Stimulated activated CD4-positive, alpha-beta T cell treated with anti-CD3 and anti-CD28 coated beads, Interleukin-4, amount 100 ng/mL, for 4 hours (primary cell): ENCODE measurements at regions not wholly inside any gene's neighbourhood (a gene's known extent, or its start where the extent isn't known, plus 50 kb on each side); places are given as distances from the start of the nearest gene placed in this dataset.

Source experiments
- DNase-seq, 2 experiments: peaks; one replicate each; pipeline ENCODE4 v3.0.0-alpha.2; 2020

DNA sequence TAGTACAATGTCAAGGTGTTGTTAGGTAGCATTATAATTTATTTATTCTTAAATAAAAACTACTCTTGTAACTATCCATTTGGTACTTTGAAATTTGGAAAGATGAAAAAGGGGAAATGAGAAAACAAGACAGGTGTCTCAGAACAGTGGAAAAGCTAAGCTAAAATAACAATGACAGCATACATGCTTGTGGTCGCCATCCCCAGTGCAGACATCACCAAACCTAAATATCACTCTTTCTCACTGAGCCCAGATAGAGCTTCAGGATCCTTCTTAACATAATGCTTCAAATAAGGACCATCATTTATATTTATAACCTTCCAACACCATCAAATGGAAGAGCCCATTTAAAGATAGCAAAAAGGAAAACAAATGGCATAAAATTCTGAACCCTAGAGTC lies 434.4 kb upstream of the BRINP1 start:
- no peak for DNase-seq

DNA sequence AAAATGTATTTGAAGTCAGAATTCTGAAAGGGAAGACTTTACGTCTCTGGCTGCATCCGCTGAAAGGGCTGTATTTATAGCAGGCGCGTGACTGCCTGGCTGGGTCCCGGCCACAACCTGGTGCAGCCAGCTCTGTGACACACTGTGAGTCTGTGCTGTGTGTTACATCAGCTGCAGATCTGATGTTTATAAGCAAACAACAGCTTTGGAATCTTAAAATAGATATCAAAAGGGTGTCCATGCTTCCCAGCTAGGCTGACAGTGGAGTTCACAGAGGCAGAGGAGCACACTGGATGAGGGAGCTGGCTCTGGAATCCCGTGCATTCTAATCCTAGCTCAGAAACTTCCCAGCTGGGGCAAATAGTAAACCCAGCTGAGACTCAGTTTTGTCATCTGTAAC lies 433.4 kb upstream of the BRINP1 start:
- DNase-seq = no peak

DNA sequence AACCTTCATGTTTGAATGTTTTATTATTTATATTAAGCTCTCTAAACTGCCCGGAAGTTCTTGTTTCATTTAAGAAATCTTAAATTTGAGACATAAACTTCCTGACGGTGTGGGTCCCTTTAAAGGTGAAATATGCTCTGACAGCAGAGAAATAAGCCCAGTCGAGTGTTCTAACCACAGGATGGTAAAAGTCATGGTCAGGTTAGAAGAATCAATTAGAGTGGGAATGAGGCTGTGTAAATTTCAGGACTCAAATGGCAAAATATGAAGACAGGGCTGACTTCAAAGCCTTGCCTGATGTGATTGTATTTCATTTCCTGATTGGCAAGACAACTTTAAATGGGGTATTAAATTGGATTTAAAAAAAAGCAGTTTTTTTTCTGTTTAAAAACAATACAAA lies 432.9 kb upstream of the BRINP1 start:
- DNase-seq = no peak

DNA sequence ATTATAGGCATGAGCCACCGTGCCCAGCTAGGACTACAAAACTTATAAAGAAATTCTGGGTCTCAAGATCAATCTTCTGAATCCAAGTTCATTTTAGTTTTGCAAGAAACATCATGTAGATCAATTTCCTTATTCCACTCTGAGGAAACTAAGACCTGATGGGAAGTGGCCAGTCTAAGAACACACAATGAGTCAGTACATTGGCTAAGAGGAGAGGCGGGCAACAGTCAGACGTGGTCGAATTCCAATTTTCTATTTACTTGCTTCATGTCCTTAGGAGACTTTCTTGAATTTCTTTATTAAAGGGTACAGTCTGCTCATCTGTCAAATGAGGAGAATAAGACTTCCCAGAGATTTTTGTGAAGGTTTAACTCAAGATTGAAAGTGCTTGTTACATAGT lies 432.1 kb upstream of the BRINP1 start:
- no peak for DNase-seq

DNA sequence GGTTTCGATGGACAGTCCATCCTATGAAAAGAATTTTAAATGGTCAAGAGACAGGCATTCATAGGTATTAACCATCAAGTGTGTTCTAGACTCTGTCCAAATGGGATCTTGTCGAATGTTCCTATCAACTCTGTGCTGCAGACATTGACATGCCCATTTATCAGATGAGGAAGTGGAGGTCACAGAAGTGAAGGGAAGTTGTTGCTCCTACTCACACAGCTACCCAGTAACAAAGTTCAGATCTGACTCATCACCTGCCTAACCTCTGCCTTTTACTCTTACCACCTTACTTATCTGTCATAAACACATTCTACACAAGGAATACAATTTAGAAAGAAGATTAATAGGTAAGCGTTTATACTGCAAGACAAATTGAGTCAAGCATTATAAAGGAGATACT lies 426.2 kb upstream of the BRINP1 start:
- DNase-seq = no peak

DNA sequence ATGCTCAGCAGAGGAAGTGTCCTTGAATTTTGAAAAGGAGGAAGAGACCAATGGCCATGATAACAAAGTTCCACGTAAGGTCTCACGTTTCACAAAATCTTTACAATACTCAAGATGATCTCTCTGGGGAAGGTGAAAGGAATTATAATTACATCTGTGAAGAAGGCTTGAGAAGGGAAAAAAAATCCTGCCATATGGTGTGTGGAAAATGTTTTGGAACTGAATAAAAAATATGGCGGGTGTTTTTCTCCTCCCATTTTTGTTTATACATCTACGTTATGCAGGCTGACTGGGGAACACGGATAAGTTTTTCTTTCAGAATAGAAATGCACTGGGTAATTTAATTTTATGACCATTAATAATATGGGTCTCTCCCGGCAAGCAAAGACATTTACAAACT lies 425.6 kb upstream of the BRINP1 start:
- DNase-seq = no peak

DNA sequence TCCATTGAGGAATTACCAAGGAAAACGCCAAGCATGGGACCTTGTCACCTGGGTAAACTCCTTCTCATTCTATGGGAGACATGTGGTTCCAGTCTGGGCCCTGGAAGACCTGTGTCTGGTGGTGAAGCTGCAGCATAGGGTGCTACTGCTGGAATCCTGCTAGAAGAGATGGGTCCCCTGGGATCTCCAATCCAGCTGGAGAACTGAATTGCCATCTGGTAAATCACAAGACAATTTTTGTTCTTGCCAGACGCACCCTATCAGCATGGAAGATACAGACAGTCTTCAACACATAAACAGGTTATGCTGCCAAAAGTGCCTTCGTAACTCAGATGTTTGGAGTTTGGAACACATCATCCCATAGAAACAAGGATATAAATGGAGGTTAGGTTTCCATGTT lies 424.0 kb upstream of the BRINP1 start:
- no peak for DNase-seq

DNA sequence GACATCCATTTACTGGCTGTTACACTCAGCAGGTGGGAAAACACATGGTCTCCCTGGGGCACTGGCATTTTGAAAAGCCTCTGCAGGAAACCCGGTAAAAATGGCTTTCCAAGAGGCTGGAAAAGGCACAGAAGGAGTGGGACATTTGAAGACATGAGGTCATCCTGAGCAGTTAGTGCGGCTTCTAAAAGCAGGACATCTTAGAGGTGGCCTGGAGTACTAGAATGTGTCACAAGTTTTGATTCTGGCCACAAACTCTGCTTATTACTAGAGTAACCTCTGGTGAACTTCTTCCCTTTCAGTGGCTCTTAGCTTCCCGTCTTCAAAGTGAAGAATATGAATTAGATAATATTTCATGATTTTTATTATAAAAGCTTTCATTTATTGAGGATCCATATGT lies 423.0 kb upstream of the BRINP1 start:
- no peak for DNase-seq

DNA sequence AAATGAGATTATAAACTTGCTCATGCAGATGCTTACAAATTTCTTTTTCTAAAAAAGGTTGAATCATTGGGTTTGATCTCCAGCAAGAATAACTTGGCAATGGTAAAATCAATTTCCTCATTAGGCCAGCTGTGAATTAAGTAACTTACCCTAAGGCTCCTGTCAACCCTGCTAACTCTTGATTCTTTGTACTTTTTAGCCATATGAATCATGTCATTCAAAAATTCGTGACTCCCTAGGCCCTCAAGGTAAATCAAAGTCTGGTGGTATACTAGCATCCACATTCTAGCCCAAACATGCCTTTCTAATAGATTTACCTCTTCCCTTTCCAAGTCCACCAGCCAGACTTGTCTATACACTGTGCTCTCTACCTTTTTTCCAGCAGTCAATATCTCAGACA lies 420.8 kb upstream of the BRINP1 start:
- no peak for DNase-seq

DNA sequence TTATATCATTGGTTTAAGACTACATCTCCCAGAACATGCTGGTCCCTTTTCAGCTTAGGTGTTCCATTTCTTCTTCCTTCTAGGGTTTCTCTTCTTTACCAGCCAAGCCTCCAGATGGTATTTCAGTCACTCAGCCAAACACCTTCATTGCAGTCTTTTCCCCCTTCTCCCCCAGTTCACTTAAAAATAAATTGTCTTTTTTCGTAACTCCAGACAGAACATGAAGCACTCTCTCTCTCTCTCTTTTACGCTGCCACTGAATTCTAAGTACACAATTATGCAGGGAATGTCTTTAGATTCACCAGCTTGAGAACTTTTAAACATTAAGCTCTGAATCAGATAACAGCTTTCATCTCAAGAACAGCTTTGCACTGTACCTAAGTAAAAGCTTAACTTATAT lies 419.7 kb upstream of the BRINP1 start:
- no peak for DNase-seq

DNA sequence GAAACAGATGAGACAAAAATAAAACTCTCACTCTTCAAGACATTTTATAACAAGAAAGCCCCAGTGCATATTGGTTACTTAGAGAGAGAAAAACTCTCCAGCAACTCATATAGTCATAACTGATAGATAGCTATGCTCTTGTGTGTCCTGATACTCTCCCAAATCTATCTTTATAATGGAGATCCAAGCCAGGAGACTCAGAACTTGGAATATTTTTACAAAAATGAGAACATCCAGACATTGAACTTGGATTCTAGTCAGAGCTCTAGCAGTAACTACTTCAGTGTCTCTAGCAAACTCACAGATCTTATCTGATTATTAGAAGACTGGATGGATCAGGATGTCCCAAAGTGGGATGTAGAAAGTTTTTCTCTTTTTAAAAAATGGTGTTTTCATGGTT lies 412.7 kb upstream of the BRINP1 start:
- no peak for DNase-seq

DNA sequence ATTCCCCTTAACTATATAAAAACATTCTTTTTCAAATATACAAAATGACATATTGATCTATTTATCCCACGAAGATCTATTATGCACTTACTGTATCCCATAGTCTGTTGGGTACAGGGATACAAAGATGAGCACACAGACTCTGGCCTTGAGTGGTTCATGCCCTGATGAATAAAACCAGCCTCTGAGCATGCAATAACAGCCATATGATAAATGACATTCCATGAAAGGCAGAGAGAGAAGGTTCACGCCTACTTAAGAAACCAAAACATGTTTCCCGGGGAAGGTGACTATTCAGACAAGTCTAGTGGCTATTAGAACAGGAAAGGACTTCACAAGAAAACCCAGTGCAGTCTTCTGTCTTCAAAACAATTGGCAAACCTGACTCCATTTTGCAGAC lies 406.2 kb upstream of the BRINP1 start:
- DNase-seq = no peak

DNA sequence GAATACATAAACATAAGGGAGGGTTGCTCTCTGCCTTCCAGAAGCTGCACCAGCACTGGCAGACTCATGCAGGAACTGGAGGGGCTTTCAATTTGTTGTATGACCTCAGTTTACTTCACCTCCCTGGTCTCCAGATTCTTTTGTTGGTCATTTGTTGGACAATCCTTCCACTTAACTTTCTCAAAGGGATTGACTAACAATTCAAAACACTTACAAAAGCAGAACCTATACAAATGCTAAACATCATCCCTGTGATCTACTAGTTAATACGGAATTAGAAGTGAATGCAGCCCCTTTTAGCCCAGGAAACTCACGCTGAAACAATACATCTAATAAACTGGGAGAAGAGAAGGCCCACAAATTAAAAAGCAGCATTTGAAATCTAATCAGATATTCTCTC lies 404.6 kb upstream of the BRINP1 start:
- DNase-seq = no peak

DNA sequence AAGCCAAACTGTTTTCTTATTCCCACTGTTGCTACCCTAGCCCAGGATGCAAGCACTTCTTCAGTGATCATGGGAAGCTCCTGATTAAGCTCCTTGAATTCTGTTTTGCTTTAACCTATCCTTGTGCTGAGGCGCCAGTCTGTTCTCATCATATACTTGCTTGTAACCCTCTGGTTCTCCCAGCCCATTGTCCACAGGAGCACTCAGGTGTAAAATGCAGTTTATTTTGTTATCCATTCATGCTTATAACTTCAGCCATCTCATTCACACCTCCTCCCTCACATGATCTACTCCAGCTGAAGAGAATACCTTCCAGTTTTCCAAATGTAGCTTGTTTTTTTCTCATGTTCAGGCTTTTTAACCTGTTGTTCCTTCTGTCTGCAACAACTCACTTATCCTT lies 402.1 kb upstream of the BRINP1 start:
- no peak for DNase-seq

DNA sequence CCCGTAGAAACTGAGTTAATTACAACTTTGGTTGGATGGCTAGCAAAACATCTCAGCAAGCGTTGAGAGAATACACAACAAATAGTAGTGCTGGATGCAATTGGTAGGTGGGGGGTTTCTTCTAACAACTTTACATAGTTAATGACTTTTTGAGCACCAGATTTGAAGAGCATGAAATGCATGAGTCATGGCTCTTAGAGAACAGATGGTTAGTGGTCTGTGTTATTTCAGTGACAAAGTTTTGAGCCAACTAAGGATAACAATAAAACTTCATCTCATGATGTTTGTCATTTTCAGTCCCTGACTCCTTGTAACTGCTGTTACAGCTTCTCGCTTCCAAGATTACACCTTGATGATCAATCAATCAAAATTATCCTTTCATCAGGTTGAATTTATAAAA lies 399.0 kb upstream of the BRINP1 start:
- DNase-seq = no peak

DNA sequence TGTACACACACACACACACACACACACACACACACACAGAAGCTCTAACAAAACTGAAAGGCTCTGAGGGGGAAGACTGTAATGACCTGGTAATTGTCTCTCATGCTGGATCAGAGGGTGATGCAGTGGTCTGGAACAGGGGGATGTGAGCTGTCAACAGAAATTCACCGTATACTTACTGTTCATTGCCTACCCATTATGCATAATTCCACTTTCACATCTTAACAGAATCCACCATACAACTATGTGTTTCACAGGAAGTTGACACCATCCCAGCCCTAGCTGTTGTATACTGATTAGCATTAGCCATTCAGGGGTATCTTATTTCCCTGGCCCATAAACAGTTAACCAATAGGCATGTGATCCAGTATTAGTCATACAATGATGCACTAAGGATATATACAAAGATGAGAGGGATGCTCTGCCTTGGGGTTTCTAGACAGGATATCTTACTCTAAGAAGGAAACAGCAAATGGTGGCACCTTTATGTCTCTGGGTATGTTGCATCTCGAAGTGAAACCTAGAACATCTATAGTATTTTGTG lies 396.5 kb upstream of the BRINP1 start:
- DNase-seq = no peak

DNA sequence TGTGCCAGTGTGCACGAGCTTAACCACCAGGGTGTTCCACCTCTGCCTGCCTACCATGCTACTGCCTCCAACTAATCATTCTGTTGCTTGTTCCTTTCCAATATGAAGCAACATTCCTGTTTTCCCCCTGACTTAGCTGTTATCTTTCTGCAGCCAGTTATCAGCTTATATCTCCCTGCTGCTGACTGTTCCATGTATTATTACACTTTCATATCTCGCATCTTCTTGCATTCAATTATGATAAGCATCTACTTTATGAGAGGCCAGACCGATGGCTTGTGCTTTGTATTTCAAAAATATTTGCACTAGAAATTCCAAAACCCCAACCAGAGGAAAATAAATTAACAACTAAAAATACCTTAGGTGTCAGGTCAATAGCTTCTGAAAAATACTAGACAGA lies 394.0 kb upstream of the BRINP1 start:
- DNase-seq = no peak

DNA sequence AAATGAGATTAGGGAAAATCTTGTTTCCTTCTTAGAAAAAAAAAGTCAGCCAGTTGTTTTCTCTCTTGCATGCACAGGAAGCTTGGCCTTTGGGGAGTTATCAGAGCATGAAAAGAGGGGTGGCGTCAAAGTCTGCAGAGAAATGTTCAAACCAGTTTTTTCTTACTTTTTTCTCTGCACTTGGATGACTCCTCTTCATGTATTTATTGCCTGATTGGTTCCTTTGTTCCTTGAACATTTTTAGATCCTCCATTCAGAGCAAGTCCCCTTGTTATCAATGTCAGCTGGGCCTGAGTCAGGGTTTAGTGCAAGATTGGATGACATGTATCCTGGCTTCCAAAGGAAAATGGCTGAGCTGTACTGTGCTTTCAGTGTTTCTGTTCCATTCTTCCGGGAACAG lies 392.6 kb upstream of the BRINP1 start:
- no peak for DNase-seq

DNA sequence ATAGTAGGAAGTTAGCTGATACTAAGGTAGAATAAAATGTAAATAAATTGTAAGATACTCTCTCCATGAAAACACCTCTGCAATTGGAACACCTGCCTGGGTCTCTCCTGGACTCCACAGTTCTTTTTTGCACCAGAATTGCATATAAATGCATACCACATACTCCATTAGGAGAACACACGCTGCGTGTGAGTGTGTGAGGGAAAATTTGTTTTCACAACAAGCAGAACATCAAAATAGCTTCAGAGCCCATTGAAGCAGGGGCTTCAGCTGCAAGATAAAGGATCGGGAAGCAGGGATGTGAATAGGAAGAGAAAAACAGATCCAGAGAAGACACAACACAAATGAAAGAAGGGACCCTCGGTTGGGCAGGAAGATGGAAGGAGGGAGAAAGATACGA lies 389.8 kb upstream of the BRINP1 start:
- no peak for DNase-seq

DNA sequence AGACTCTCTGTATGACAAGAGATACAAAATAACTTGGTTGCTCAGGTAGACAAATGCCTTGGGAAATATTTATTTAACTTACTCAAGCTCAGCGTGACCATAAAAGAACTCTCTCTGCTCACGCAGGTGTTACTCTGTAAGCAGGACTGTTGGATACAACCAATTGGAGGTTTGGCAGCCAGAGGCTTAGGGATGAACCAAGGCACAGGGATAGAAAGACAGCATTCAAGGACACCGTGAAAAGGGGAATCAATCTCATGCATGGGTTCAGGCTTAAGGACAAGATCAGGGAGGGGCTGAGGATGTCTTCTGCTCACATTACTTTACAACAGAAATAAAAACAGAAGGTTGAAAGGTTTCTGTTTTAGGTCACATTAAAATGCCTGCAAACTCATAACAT lies 389.0 kb upstream of the BRINP1 start:
- no peak for DNase-seq

DNA sequence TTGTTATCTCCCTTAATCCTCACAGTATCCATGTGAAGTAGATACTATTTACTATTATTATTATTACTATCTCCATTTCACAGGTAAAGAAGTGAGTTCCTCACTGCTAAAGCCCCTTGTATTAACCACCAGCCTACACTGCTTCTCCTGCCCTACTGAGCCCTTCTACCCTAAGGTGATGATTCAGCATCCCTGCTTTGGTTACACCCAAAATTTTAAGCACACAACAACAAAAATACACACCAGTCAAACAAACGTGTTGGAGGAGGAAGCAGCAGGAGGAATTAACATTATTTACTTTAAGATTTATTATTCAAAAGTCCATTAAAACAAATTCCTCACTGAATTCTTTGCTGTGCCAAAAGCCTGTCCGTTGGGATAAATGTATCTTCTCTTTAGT lies 370.2 kb upstream of the BRINP1 start:
- no peak for DNase-seq

DNA sequence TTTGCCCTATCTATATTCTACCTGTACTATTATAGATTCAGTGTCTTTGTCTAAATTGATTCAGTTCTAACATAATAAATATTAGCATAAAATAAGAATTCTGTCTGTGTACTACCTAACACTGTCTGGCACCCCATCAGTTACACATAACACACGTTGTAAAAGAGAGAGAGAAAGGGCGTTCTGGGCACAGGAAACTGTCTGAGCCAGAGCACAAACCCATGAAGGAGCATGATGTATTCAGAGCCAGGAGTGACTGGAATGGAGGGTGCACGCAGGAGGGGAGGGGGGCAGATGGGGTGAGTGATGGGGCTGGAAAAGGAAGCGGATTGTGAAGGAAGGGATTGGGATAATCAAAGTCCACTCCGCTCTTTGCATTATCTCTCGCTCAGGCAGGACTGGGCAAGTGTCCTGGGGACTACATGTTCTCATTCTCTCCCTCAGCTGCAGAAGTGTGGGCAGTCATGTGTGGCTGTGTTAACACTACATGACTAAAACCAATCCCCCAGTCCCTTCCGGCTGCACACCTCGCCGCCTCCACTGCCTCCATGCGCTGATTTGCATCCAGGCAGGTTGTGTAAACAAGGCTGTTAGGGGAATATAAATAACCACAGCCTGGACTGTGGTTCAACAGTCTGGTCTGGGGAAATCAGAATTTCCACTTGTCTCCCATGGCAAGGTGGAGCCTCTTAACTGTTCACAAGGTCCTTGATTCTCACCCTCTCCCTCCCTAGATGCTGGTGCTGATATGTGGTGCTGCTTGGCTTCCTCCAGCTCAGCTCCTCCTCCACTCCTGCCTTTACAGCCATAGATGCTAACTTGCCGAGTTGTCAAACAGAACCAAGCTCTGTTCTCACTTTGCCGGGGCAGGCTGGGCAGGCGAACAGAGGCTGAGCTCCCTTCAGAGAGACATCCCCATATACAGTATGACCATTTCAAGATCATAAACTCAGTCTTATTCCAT lies 367.5 kb upstream of the BRINP1 start:
- DNase-seq = no peak

DNA sequence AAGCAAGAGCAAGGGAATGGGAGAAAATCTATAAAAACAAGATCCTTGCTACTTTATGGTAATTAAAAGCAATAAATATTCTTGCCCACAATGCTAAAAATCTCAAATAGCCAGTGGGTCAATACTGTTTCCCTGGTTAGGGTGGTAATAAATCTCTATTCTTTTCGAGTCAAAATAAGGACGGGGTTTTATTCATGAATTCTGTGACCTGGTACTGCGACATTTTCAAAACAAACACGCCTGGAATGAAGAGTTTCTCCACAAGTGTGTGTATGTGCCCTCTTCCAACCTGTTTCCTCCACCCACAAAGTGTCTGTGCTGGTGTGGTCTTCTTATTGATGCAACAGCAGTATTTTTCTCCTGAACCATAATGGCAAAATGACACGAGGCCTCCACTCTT lies 358.8 kb upstream of the BRINP1 start:
- no peak for DNase-seq

DNA sequence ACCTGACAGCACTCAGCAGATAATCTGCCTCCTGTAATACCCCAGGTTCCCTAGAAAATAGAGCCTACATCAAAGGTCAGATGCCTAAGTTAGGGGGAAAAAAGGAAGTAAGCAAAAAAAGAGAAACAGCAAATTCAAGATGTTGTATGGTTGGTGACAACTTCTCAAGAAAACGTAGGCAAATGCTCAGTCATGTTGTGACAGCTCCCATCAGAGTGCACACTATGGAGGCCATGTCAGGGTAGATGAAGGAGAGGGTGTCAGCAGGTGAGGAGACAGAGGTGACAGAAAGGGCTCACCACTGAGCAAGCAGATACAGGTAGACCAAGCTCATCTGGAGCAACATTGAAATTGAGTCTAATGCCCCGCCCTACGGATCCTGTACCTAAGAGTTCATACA lies 356.8 kb upstream of the BRINP1 start:
- DNase-seq = no peak

DNA sequence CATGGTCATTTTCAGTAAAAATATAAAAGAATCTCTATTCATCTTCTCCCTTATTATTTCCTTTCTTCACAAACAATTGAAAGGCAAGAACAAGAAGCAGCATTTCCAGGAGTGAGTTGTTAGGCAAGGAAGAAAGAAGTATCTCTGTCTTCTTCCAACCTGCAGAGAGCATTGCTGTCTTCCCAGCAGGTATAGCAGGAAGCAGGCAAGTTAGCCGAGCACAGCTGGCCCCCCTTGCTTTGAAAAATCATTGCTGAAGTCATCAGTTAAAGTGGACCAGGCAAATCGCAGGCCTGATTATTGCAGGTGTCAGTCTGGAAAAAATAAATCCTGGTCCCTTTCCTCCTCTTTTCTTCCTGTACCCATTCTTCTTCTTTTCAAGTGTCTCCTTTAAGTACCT lies 353.1 kb upstream of the BRINP1 start:
- no peak for DNase-seq
